ENCODE measurements at regions not wholly inside any gene's neighbourhood (a gene's known extent, or its start where the extent isn't known, plus 50 kb on each side); places are given as distances from the start of the nearest gene placed in this dataset.

DNA sequence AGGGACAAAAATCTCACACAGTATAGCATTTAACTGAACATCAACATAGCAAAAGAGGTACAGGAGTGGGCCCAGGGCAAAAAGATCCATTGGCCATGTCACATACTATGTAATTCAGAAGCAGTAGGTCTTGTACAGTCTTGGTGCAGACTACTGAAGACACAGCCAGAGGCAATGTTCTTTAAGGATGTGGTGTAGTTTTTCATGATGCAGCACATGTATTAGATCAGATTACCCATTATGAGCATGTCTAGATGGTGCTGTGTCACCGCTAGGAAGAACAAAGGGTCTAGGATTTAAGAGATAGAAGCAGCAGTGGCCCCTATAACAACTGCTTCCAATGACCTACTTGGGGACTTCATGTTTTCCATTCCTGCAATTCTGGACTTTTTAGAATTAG, 610.4 kb upstream of the MEF2C start:
- TF ChIP-seq, protein P1, sequence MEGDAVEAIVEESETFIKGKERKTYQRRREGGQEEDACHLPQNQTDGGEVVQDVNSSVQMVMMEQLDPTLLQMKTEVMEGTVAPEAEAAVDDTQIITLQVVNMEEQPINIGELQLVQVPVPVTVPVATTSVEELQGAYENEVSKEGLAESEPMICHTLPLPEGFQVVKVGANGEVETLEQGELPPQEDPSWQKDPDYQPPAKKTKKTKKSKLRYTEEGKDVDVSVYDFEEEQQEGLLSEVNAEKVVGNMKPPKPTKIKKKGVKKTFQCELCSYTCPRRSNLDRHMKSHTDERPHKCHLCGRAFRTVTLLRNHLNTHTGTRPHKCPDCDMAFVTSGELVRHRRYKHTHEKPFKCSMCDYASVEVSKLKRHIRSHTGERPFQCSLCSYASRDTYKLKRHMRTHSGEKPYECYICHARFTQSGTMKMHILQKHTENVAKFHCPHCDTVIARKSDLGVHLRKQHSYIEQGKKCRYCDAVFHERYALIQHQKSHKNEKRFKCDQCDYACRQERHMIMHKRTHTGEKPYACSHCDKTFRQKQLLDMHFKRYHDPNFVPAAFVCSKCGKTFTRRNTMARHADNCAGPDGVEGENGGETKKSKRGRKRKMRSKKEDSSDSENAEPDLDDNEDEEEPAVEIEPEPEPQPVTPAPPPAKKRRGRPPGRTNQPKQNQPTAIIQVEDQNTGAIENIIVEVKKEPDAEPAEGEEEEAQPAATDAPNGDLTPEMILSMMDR (IDR thresholded peaks at IDR 0.05), result no peak
- TF ChIP-seq POLR2A (IDR thresholded peaks at IDR 0.05), result no peak
